MM.1S (cell line): ENCODE measurements at regions not wholly inside any gene's neighbourhood (a gene's known extent, or its start where the extent isn't known, plus 50 kb on each side); places are given as distances from the start of the nearest gene placed in this dataset.

ENCODE experiments used
- DNase-seq: peaks from one replicate; pipeline ENCODE4 v3.0.0-alpha.2; 2015
- H2AFZ ChIP-seq: fragments of 300-600 bp; sonication (generic); 2 replicates; pipeline ENCODE4 v1.6.0; 2016; ENCODE audit warnings: antibody characterized with exemption, low read length
- H3F3A ChIP-seq: fragments of 300-600 bp; sonication (generic); 2 replicates; pipeline ENCODE4 v1.6.1; 2016; ENCODE audit warnings: mild to moderate bottlenecking, antibody characterized with exemption, low read length, moderate library complexity, mixed read lengths; ENCODE audit not compliant: insufficient read depth
- H3K27ac ChIP-seq: fragments of 300-600 bp; sonication (generic); 2 replicates; pipeline ENCODE4 v1.5.1; 2016; ENCODE audit warnings: mild to moderate bottlenecking, low read length
- H3K27me3 ChIP-seq: fragments of 300-600 bp; sonication (generic); replicated peaks from 2 replicates; pipeline ENCODE4 v1.6.0; 2016; ENCODE audit warnings: low read length; ENCODE audit not compliant: insufficient read depth
- H3K36me3 ChIP-seq: fragments of 300-600 bp; sonication (generic); replicated peaks from 2 replicates; pipeline ENCODE4 v1.6.1; 2016; ENCODE audit warnings: mild to moderate bottlenecking, low read length, mixed read lengths; ENCODE audit not compliant: insufficient read depth
- H3K4me1 ChIP-seq: fragments of 300-600 bp; sonication (generic); 2 replicates; pipeline ENCODE4 v1.6.1; 2016; ENCODE audit warnings: low read length, mixed read lengths
- H3K4me2 ChIP-seq: fragments of 300-600 bp; sonication (generic); 2 replicates; pipeline ENCODE4 v1.6.0; 2016; ENCODE audit warnings: low read depth, low read length
- H3K4me3 ChIP-seq: fragments of 300-600 bp; sonication (generic); 2 replicates; pipeline ENCODE4 v1.5.1; 2016; ENCODE audit warnings: low read length, mixed read lengths
- H3K79me2 ChIP-seq: fragments of 300-600 bp; sonication (generic); 2 replicates; pipeline ENCODE4 v1.6.1; 2016; ENCODE audit warnings: mixed run types, low read length, mixed read lengths
- H3K9ac ChIP-seq: fragments of 300-600 bp; sonication (generic); 2 replicates; pipeline ENCODE4 v1.6.1; 2016; ENCODE audit warnings: low read length, mixed read lengths
- H3K9me2 ChIP-seq: fragments of 300-600 bp; sonication (generic); replicated peaks from 2 replicates; pipeline ENCODE4 v1.6.1; 2016; ENCODE audit warnings: mild to moderate bottlenecking, low read length, mixed read lengths; ENCODE audit not compliant: insufficient read depth
- H3K9me3 ChIP-seq: fragments of 300-600 bp; sonication (generic); replicated peaks from 2 replicates; pipeline ENCODE4 v1.6.1; 2016; ENCODE audit warnings: mild to moderate bottlenecking, low read length, mixed read lengths; ENCODE audit not compliant: insufficient read depth
- H4K20me1 ChIP-seq: fragments of 300-600 bp; sonication (generic); 2 replicates; pipeline ENCODE4 v1.6.1; 2016; ENCODE audit warnings: mild to moderate bottlenecking, low read length, moderate library complexity, mixed read lengths; ENCODE audit not compliant: insufficient read depth
- CTCF ChIP-seq: fragments of 300-600 bp; sonication (generic); IDR thresholded peaks from 2 replicates; pipeline ENCODE4 v1.5.1; 2016; ENCODE audit warnings: antibody characterized with exemption, low read length, mixed read lengths
- EZH2 ChIP-seq: fragments of 300-600 bp; sonication (generic); optimal IDR thresholded peaks from 2 replicates; pipeline ENCODE3; 2017; ENCODE audit warnings: low read depth, mild to moderate bottlenecking, antibody characterized with exemption, low read length, mixed read lengths
- EZH2phosphoT487 ChIP-seq: fragments of 300-600 bp; sonication (generic); IDR thresholded peaks from 2 replicates; pipeline ENCODE4 v1.6.1; 2018; ENCODE audit warnings: antibody characterized with exemption, low read length

- TF ChIP-seq CTCF (no peak), EZH2phosphoT487 (no peak), EZH2 (no peak)
- no peaks in the 10 kb centered on the region for H4K20me1 ChIP-seq
- H2AFZ ChIP-seq, result peak overlapping the region; percentile 44
- no peaks in the 10 kb centered on the region for H3K27me3 ChIP-seq
- no peak overlapping the region for H3K9ac ChIP-seq
- H3K9me2 ChIP-seq, result no peaks in the 10 kb centered on the region
- H3K4me3 ChIP-seq, result peak overlapping the region; percentile 2; the same call in 1 of the 2 replicates
- peaks cover 4% of the 10 kb centered on the region; the same call in 1 of the 2 replicates for H3F3A ChIP-seq
- no peaks in the 10 kb centered on the region for H3K9me3 ChIP-seq
- no peaks in the 10 kb centered on the region for H3K79me2 ChIP-seq
- H3K27ac ChIP-seq, result peak overlapping the region; percentile 38; the same call in 1 of the 2 replicates
- DNase-seq, result peak; percentile 75
- H3K4me1 ChIP-seq, result peaks cover 19% of the 10 kb centered on the region
- H3K36me3 ChIP-seq, result no peaks in the 10 kb centered on the region
- H3K4me2 ChIP-seq, result peak overlapping the region; percentile 44
Observed at GRCh38 chr3:135500034-135500433, 465.5 kb upstream of the PPP2R3A start.

- no peak overlapping the region for H3K27ac ChIP-seq
- H2AFZ ChIP-seq, result no peak overlapping the region
- H3K4me1 ChIP-seq, result peaks cover 19% of the 10 kb centered on the region
- no peaks in the 10 kb centered on the region for H4K20me1 ChIP-seq
- no peaks in the 10 kb centered on the region for H3K79me2 ChIP-seq
- no peak overlapping the region for H3K4me3 ChIP-seq
- no peaks in the 10 kb centered on the region for H3K36me3 ChIP-seq
- DNase-seq, result no peak
- H3F3A ChIP-seq, result peaks cover 4% of the 10 kb centered on the region; the same call in 1 of the 2 replicates
- H3K9me2 ChIP-seq, result no peaks in the 10 kb centered on the region
- no peak overlapping the region for H3K9ac ChIP-seq
- no peak for TF ChIP-seq CTCF
- H3K27me3 ChIP-seq, result no peaks in the 10 kb centered on the region
- no peak overlapping the region for H3K4me2 ChIP-seq
- H3K9me3 ChIP-seq, result no peaks in the 10 kb centered on the region
Observed at GRCh38 chr3:135503065-135503759, 462.3 kb upstream of the PPP2R3A start.

- Histone ChIP-seq H2AFZ (no peak overlapping the region), H3K4me2 (no peak overlapping the region), H3F3A (peaks cover 4% of the 10 kb centered on the region; the same call in 1 of the 2 replicates), H3K79me2 (no peaks in the 10 kb centered on the region), H3K4me3 (no peak overlapping the region), H3K27me3 (no peaks in the 10 kb centered on the region), H3K27ac (no peak overlapping the region), H3K9me3 (no peaks in the 10 kb centered on the region), H4K20me1 (no peaks in the 10 kb centered on the region), H3K9ac (no peak overlapping the region), H3K4me1 (peaks cover 18% of the 10 kb centered on the region), H3K36me3 (no peaks in the 10 kb centered on the region), H3K9me2 (no peaks in the 10 kb centered on the region)
- TF ChIP-seq CTCF (peak; percentile 78), EZH2phosphoT487 (no peak), EZH2 (no peak)
- DNase-seq, result peak; percentile 78
Observed at GRCh38 chr3:135503760-135504686, 461.5 kb upstream of the PPP2R3A start.
